Effector memory CD4-positive, alpha-beta T cell (primary cell): ENCODE measurements at regions not wholly inside any gene's neighbourhood (a gene's known extent, or its start where the extent isn't known, plus 50 kb on each side); places are given as distances from the start of the nearest gene placed in this dataset.

Source experiments
- DNase-seq, 3 donors: peaks; one replicate each; pipeline ENCODE4 v3.0.0-alpha.2; 2020
- H3K27ac ChIP-seq: 2 replicates; pipeline ENCODE4 v1.7.0; 2013; ENCODE audit warnings: mild to moderate bottlenecking, low read length, moderate library complexity; ENCODE audit not compliant: insufficient read depth, poor library complexity, severe bottlenecking
- H3K27me3 ChIP-seq: replicated peaks from 2 replicates; pipeline ENCODE4 v1.7.0; 2013; ENCODE audit warnings: mild to moderate bottlenecking, low read length; ENCODE audit not compliant: insufficient read depth, control insufficient read depth, poor library complexity, severe bottlenecking
- H3K36me3 ChIP-seq: 2 replicates; pipeline ENCODE4 v1.7.0; 2013; ENCODE audit warnings: mild to moderate bottlenecking, low read length, moderate library complexity; ENCODE audit not compliant: control insufficient read depth, insufficient read depth
- H3K4me1 ChIP-seq: 2 replicates; pipeline ENCODE4 v1.7.0; 2013; ENCODE audit warnings: low read length, mild to moderate bottlenecking; ENCODE audit not compliant: control insufficient read depth, insufficient read depth, poor library complexity, severe bottlenecking
- H3K4me3 ChIP-seq: 2 replicates; pipeline ENCODE4 v1.7.0; 2013; ENCODE audit warnings: low read length, low read depth, mild to moderate bottlenecking; ENCODE audit not compliant: insufficient read depth, poor library complexity, severe bottlenecking
- H3K9me3 ChIP-seq: 2 replicates; pipeline ENCODE4 v1.7.0; 2013; ENCODE audit warnings: mild to moderate bottlenecking, low read length, moderate library complexity; ENCODE audit not compliant: control insufficient read depth

GRCh38 chr15:93180656-93181055, 91.6 kb upstream of the RGMA start:
- no peak overlapping the region for H3K27ac ChIP-seq
- no peaks in the 10 kb centered on the region for H3K36me3 ChIP-seq
- H3K27me3 ChIP-seq, result no peaks in the 10 kb centered on the region
- H3K4me1 ChIP-seq, result no peaks in the 10 kb centered on the region
- DNase-seq, result no peak
- no peaks in the 10 kb centered on the region for H3K9me3 ChIP-seq
- H3K4me3 ChIP-seq, result no peak overlapping the region

DNA sequence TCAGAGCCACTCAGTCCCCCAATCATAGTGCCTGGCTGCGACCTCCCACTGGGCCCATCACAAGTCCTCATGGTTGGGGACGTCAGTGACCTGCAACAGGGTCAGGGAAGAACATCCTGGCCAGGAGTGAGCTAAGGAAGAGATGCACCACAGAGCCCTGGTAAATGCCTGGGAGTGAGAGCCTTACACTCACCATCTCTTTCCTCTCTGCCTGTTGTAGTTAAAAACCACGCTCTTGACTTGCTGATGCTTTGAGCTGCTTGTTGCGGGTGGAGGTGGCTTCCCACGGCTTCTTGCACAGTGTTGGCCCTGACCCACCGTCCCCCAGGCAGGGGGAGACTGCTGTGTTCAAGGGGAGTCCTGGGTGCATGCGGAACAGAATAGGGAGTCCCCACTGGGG, 91.1 kb upstream of the RGMA start:
- no peak for DNase-seq
- Histone ChIP-seq H3K9me3 (no peaks in the 10 kb centered on the region), H3K4me3 (no peak overlapping the region), H3K4me1 (no peaks in the 10 kb centered on the region), H3K27me3 (no peaks in the 10 kb centered on the region), H3K36me3 (no peaks in the 10 kb centered on the region), H3K27ac (no peak overlapping the region)

DNA sequence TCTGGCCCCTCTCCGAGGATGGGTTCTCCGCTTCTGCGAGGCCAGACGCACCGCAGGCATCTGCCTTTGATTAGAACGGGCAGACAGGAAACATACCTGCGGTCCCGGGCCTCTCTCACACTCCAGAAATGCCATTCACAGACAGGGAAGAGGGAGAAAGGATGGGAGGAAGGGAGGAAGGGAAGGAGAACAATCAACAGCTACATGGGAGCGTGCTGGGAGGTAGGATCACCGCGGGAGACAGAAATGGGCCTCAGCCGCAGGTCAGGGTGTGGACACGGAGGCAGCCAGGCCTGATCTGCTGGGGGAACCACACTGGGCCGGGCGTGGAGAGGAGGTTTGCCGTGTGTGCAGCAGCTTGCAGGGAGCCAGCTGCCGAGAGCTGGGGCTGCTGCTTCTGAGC, 90.7 kb upstream of the RGMA start:
- Histone ChIP-seq H3K9me3 (no peaks in the 10 kb centered on the region), H3K4me1 (no peaks in the 10 kb centered on the region), H3K4me3 (no peak overlapping the region), H3K27ac (no peak overlapping the region), H3K27me3 (no peaks in the 10 kb centered on the region), H3K36me3 (no peaks in the 10 kb centered on the region)
- no peak for DNase-seq

- Histone ChIP-seq H3K4me3 (no peak overlapping the region), H3K27ac (no peak overlapping the region)
These were observed 90.1 kb upstream of the RGMA start for GRCh38 chr15:93179072-93179471.

GRCh38 chr15:93178371-93178770, 89.4 kb upstream of the RGMA start:
- DNase-seq, result no peak
- Histone ChIP-seq H3K27ac (no peak overlapping the region), H3K4me3 (no peak overlapping the region), H3K9me3 (no peaks in the 10 kb centered on the region), H3K36me3 (no peaks in the 10 kb centered on the region), H3K27me3 (no peaks in the 10 kb centered on the region), H3K4me1 (no peaks in the 10 kb centered on the region)

More at GRCh38 chr15:93179072-93179471, 90.1 kb upstream of the RGMA start:
- H3K9me3 ChIP-seq, result no peaks in the 10 kb centered on the region
- no peak for DNase-seq
- no peaks in the 10 kb centered on the region for H3K36me3 ChIP-seq
- no peaks in the 10 kb centered on the region for H3K4me1 ChIP-seq
- H3K27me3 ChIP-seq, result no peaks in the 10 kb centered on the region

DNA sequence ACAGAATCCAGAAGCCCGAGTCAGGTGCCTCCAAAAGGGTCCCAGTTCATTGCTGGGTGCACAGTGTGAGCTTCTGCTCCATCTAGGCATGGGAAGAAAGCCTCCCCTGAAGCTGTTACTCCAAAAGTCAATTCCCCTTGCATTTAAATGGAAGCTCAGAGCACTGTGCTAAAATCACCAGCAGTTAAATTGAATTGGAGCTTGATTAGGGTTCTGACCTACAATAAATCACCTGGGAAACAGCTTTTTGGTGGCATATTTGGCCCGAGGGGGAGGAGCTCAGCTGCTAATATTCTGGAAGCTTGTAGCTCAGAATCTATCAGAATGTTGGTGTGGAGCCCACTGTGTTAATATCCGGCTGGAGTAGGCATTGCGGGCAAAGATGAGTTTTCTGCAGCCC, 87.1 kb upstream of the RGMA start:
- no peak for DNase-seq
- H3K27ac ChIP-seq, result no peak overlapping the region
- no peak overlapping the region for H3K4me3 ChIP-seq
- H3K27me3 ChIP-seq, result no peaks in the 10 kb centered on the region
- H3K4me1 ChIP-seq, result no peaks in the 10 kb centered on the region
- no peaks in the 10 kb centered on the region for H3K36me3 ChIP-seq
- H3K9me3 ChIP-seq, result no peaks in the 10 kb centered on the region

- DNase-seq, result no peak
These were observed 85.8 kb upstream of the RGMA start for GRCh38 chr15:93174836-93175235.

GRCh38 chr15:93173369-93173768, 84.4 kb upstream of the RGMA start:
- Histone ChIP-seq H3K36me3 (no peaks in the 10 kb centered on the region), H3K27me3 (no peaks in the 10 kb centered on the region), H3K4me1 (no peaks in the 10 kb centered on the region), H3K9me3 (no peaks in the 10 kb centered on the region), H3K4me3 (no peak overlapping the region), H3K27ac (no peak overlapping the region)
- no peak for DNase-seq

More at GRCh38 chr15:93174836-93175235, 85.8 kb upstream of the RGMA start:
- Histone ChIP-seq H3K27ac (no peak overlapping the region), H3K36me3 (no peaks in the 10 kb centered on the region), H3K27me3 (no peaks in the 10 kb centered on the region), H3K4me1 (no peaks in the 10 kb centered on the region), H3K4me3 (no peak overlapping the region), H3K9me3 (no peaks in the 10 kb centered on the region)

DNA sequence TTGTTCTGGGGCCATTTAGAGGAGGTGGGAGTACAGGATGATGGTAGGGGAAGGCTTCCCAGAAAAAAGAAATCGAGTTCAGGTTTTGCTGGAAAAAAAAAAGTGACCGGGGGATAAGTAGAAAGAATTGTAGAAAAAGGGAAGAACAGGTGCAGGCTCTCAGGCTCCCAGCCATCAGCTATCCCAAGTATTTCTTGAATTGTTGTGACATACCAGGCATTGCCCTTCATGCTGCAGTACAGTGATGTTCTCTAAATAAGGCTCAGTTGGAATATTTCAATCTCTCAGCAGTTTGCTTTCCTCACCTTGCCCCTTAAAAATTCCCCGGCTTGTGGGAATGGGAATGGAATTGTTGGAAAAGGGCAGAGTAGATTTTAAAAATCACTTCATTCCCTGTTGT, 82.5 kb upstream of the RGMA start:
- Histone ChIP-seq H3K27me3 (no peaks in the 10 kb centered on the region), H3K9me3 (no peaks in the 10 kb centered on the region), H3K36me3 (no peaks in the 10 kb centered on the region), H3K4me3 (no peak overlapping the region), H3K27ac (no peak overlapping the region), H3K4me1 (no peaks in the 10 kb centered on the region)
- no peak for DNase-seq

DNA sequence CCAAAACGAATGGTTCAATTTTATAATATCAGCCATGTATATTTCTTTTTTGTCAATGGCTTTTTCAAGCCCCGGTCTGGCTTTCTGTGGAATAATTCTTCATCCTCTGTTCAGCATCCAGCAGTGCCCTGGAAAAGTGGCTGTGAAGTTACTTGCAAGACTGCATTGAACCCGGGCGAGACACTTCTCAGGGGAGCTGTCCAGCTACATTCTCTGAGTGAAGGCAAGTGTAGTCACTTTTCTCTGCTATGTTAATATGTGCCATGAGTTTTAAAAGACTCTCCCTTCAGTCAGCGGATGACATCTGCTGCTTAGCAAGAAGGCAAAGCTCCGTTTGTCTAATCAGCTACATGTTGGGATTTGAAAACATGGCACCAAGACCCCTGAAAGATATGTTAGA, 81.3 kb upstream of the RGMA start:
- H3K4me1 ChIP-seq, result no peaks in the 10 kb centered on the region
- H3K4me3 ChIP-seq, result no peak overlapping the region
- H3K27ac ChIP-seq, result no peak overlapping the region
- H3K36me3 ChIP-seq, result no peaks in the 10 kb centered on the region
- DNase-seq, result no peak
- no peaks in the 10 kb centered on the region for H3K27me3 ChIP-seq
- no peaks in the 10 kb centered on the region for H3K9me3 ChIP-seq

- no peaks in the 10 kb centered on the region for H3K27me3 ChIP-seq
- H3K4me3 ChIP-seq, result no peak overlapping the region
- H3K27ac ChIP-seq, result no peak overlapping the region
- DNase-seq, result no peak
- H3K4me1 ChIP-seq, result no peaks in the 10 kb centered on the region
- no peaks in the 10 kb centered on the region for H3K9me3 ChIP-seq
- no peaks in the 10 kb centered on the region for H3K36me3 ChIP-seq
These were observed 79.9 kb upstream of the RGMA start for GRCh38 chr15:93168910-93169309.
